HG03378 (cell line): ENCODE measurements at regions not wholly inside any gene's neighbourhood (a gene's known extent, or its start where the extent isn't known, plus 50 kb on each side); places are given as distances from the start of the nearest gene placed in this dataset.
"Not testable (repeated sequence)": the region's sequence is repeated elsewhere in the genome, so short reads cannot be mapped to it uniquely, and the experiment has no call there.

Experiments used
- ATAC-seq: cut with Tn5 transposase; IDR thresholded peaks from one replicate; pipeline ENCODE4 v1.9.1; 2021; ENCODE audit warnings: mild to moderate bottlenecking, moderate library complexity; ENCODE audit not compliant: unreplicated experiment

- no peak for ATAC-seq
Measured at GRCh38 chr5:111836426-111836825, 79.4 kb upstream of the NREP start.

GRCh38 chr5:111834926-111835599 is 78.1 kb upstream of the NREP start:
- no peak for ATAC-seq

- ATAC-seq = no peak
Measured at GRCh38 chr5:111830333-111830732, 73.3 kb upstream of the NREP start.

GRCh38 chr5:111829701-111830100 is 72.7 kb upstream of the NREP start:
- no peak for ATAC-seq

- ATAC-seq = no peak
Measured at GRCh38 chr5:111826064-111826463, 69.1 kb upstream of the NREP start.

- ATAC-seq = no peak
Measured at GRCh38 chr5:111820072-111820471, 63.1 kb upstream of the NREP start.

- not testable (repeated sequence) for ATAC-seq
Measured at GRCh38 chr5:111819028-111819427, 62.0 kb upstream of the NREP start.

- no peak for ATAC-seq
Measured at GRCh38 chr5:111813537-111813936, 56.5 kb upstream of the NREP start.

GRCh38 chr5:111810112-111810511 is 53.1 kb upstream of the NREP start:
- ATAC-seq = no peak
